PFSK-1 (cell line): ENCODE measurements at regions not wholly inside any gene's neighbourhood (a gene's known extent, or its start where the extent isn't known, plus 50 kb on each side); places are given as distances from the start of the nearest gene placed in this dataset.

ENCODE experiments used
- FOXP2 ChIP-seq: optimal IDR thresholded peaks from 2 replicates; pipeline ENCODE3; 2011; ENCODE audit warnings: borderline replicate concordance, control low read depth, inconsistent platforms; ENCODE audit not compliant: insufficient read depth; ENCODE audit errors: extremely low read length, extremely low read depth
- POLR2AphosphoS5 ChIP-seq: IDR thresholded peaks from 2 replicates; pipeline ENCODE4 v1.6.1; 2012; ENCODE audit warnings: low read depth, mild to moderate bottlenecking, control low read depth, low read length, moderate library complexity
- SIN3A ChIP-seq: IDR thresholded peaks from 2 replicates; pipeline ENCODE4 v1.6.1; 2012; ENCODE audit warnings: mild to moderate bottlenecking, low read length, moderate library complexity, borderline replicate concordance; ENCODE audit not compliant: insufficient read depth
- TAF1 ChIP-seq: IDR thresholded peaks from 2 replicates; pipeline ENCODE4 v1.6.1; 2012; ENCODE audit warnings: low read length, control low read depth, borderline replicate concordance; ENCODE audit not compliant: insufficient read depth
- TF ChIP-seq, protein P1 (sequence below), 2 experiments: IDR thresholded peaks; 2 replicates each; pipeline versions ENCODE4 v1.6.1 to v1.8.0; 2011 to 2012; ENCODE audit warnings: low read depth in 2 of 2, low read length in 2 of 2, control low read depth in 1 of 2, inconsistent platforms in 1 of 2, mild to moderate bottlenecking in 1 of 2, moderate library complexity in 1 of 2; ENCODE audit not compliant: insufficient read depth in 1 of 2

DNA sequence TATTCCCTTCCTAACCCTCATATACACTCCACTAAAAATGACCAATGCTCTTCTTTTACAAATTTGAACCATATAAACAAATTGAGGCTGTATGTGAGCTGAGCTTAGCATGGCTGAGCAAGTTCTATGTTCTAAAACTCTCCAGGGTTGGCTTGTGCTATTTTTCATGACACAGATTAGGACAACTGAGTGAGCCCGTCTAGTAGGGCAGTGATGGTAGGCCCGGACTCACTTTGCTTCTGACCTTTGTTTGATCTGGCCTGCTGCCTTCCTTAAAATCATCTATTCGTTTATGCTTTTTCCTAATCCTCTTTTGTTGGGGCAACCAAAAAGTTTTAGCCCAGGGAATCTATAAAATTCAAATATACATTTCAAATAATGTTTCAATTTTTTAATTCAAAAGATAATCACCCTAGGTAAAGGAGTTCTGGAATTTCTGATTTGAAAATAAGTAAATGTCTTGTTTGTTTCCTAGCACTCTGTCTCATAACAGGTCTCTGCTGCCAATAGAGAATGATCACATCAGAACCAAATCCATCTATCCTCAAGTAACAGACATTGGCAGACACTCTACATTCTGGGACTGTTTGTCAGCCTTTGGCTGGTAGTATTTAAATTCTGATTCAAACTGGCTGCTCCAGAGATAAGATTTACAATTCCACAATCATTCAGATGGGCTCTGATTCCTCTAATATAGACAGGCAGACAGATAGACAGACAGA, 217.0 kb upstream of the TARS1 start:
- TF ChIP-seq POLR2AphosphoS5 (no peak), TAF1 (no peak)

DNA sequence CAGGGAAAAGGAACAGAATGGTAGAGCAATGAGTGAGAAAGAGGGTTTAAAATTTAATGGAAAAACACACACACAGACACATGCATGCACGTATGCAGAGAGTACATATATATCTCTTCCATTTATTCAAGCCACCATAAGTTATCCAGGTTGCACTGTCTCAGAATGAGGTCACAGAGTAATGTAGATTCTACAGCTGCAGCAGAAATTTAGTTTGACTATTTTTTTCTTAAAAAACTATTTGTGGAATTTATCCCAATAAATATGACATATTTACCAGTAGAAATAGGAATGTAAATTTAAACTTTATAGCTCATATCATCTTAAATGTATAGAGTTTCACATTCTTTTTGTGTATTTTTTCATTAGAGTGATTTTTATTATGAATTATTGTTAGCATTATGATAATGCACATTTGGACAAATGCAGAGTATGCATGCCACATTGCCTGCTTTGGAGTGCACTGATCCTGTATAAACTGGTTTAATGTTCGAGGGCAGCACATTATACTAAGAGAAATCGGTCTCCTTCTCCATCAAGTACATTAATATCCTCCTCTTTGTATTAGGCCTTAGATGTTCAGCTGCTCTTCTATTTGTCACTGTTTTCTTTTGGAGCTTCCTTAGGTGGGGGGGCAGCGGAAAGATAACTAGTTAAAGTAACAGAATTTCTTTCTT, 216.3 kb upstream of the TARS1 start:
- TF ChIP-seq, protein P1, sequence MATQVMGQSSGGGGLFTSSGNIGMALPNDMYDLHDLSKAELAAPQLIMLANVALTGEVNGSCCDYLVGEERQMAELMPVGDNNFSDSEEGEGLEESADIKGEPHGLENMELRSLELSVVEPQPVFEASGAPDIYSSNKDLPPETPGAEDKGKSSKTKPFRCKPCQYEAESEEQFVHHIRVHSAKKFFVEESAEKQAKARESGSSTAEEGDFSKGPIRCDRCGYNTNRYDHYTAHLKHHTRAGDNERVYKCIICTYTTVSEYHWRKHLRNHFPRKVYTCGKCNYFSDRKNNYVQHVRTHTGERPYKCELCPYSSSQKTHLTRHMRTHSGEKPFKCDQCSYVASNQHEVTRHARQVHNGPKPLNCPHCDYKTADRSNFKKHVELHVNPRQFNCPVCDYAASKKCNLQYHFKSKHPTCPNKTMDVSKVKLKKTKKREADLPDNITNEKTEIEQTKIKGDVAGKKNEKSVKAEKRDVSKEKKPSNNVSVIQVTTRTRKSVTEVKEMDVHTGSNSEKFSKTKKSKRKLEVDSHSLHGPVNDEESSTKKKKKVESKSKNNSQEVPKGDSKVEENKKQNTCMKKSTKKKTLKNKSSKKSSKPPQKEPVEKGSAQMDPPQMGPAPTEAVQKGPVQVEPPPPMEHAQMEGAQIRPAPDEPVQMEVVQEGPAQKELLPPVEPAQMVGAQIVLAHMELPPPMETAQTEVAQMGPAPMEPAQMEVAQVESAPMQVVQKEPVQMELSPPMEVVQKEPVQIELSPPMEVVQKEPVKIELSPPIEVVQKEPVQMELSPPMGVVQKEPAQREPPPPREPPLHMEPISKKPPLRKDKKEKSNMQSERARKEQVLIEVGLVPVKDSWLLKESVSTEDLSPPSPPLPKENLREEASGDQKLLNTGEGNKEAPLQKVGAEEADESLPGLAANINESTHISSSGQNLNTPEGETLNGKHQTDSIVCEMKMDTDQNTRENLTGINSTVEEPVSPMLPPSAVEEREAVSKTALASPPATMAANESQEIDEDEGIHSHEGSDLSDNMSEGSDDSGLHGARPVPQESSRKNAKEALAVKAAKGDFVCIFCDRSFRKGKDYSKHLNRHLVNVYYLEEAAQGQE (IDR thresholded peaks at IDR 0.05; ENCODE audit: insufficient read depth in 1 of 2, low read depth in 2 of 2, low read length in 2 of 2): no peak
- TF ChIP-seq POLR2AphosphoS5 (no peak), SIN3A (no peak), TAF1 (no peak), FOXP2 (no peak)

DNA sequence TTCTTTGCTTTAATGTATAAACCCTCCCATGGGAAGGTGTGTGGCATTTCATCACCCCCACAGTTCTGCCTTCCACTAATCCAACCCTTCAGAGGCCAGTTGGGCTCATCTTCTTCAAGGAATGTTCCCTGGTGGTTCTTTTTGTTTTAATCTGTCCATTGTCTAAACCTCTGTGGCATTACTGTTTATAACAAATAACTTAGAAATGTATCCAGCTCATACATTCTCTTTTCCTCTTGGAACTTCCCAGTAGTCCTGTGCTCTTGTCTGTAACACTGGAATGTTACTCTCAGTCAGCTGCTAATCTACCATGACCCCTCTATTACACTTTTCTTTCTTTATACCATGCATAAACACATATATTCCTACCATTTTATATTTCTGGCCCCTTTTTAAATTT, 213.5 kb upstream of the TARS1 start:
- TF ChIP-seq POLR2AphosphoS5 (no peak), SIN3A (no peak)

DNA sequence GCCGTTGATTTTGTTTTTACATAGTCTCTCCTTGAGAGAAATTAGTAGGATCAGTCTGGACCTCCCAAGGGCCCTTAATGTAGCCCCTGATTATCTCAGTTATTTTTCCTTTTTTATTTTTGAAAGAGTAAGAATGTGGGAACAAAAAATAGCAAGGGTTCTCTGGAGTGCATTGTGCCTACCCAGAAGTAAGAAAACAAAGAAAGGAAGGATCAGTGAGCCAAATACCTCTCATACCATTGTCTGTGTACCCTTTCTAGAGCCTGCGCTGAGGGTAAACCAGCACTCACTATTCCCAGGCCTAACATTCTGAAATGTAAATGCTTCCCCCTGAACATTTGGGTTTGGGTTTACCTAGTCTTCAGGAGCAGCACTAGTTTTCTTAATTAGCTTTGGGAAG, 213.0 kb upstream of the TARS1 start:
- no peak for TF ChIP-seq FOXP2
- TF ChIP-seq POLR2AphosphoS5: no peak
- no peak for TF ChIP-seq TAF1
- no peak for TF ChIP-seq SIN3A

DNA sequence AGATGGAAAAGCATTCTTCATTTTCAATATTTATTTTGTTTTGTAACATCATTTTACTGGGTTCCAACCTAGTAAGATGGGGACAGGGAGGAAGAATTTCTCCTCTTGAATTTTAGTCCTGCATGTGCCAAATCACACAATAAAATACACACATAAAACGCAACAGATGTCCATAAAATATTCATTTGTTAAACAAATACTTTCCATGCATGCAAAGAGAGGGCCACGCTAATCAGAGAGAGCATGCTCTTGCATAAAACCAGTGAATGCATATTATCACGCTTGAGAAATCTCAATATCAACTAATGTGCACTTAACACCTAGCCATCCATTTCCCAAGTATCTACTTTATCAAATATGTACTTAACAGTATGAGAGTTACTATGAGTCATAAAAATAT, 212.6 kb upstream of the TARS1 start:
- no peak for TF ChIP-seq FOXP2
- TF ChIP-seq SIN3A: no peak
- no peak for TF ChIP-seq TAF1
- no peak for TF ChIP-seq POLR2AphosphoS5
- TF ChIP-seq, protein P1 (IDR thresholded peaks at IDR 0.05; ENCODE audit: insufficient read depth in 1 of 2, low read depth in 2 of 2, low read length in 2 of 2): no peak

DNA sequence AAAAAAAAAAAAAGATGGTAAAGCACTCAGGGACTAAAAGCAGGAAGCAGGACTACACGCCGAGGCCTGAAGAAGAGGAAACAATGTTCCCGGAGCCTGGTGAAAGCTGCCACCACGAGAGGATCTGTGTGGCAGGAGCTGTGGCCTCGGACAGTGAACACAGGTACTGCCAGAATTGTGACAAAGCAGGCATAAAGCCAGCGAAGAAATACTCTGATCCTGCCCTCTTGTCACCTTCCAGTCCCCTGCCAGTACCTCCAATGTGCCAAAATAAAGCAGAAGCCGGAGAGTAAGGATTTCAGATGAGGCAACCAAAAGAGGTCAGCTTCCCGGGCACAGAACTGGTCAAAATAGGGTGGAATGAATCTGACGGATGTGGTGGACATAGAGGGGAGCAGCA, 211.5 kb upstream of the TARS1 start:
- no peak for TF ChIP-seq POLR2AphosphoS5
- TF ChIP-seq FOXP2: no peak
- no peak for TF ChIP-seq TAF1
- TF ChIP-seq, protein P1 (IDR thresholded peaks at IDR 0.05; ENCODE audit: insufficient read depth in 1 of 2, low read depth in 2 of 2, low read length in 2 of 2): no peak
- TF ChIP-seq SIN3A: no peak
